Activated naive CD8-positive, alpha-beta T cell treated with anti-CD3 and anti-CD28 coated beads, Interleukin-2, amount 10 ng/mL, durations not matched to agents 7 days and 5 days (primary cell): ENCODE measurements at regions not wholly inside any gene's neighbourhood (a gene's known extent, or its start where the extent isn't known, plus 50 kb on each side); places are given as distances from the start of the nearest gene placed in this dataset.
"Not testable (repeated sequence)": the region's sequence is repeated elsewhere in the genome, so short reads cannot be mapped to it uniquely, and the experiment has no call there.

Experiments
- ATAC-seq: fragments of 150-1000 bp; cut with Tn5 transposase; one replicate; pipeline ENCODE4 v1.10.0; 2021; ENCODE audit warnings: low read depth, moderate library complexity
- POLR2A ChIA-PET: fragments of 350-600 bp; sonication (Branson Sonifier 250); formaldehyde crosslinking; loops from one replicate; lab custom pipeline; 2021; ENCODE audit warnings: antibody characterized with exemption; lab: Charles Lee
- DNase-seq: peaks from one replicate; pipeline ENCODE4 v3.0.0; 2021
- H3K27ac Mint-ChIP-seq: one replicate; pipeline ENCODE4 v1.8.0; 2022; ENCODE audit warnings: mild to moderate bottlenecking, mixed read lengths
- H3K27me3 Mint-ChIP-seq: one replicate; pipeline ENCODE4 v1.8.0; 2022; ENCODE audit warnings: mild to moderate bottlenecking, moderate library complexity, mixed read lengths
- H3K36me3 Mint-ChIP-seq: one replicate; pipeline ENCODE4 v1.8.0; 2021; ENCODE audit warnings: mild to moderate bottlenecking, mixed read lengths
- H3K4me1 Mint-ChIP-seq: one replicate; pipeline ENCODE4 v1.8.0; 2021; ENCODE audit warnings: mixed read lengths
- H3K4me3 Mint-ChIP-seq: one replicate; pipeline ENCODE4 v1.8.0; 2022; ENCODE audit warnings: mild to moderate bottlenecking, moderate library complexity, mixed read lengths
- H3K9me3 Mint-ChIP-seq: one replicate; pipeline ENCODE4 v1.8.0; 2021; ENCODE audit warnings: mixed read lengths

DNA sequence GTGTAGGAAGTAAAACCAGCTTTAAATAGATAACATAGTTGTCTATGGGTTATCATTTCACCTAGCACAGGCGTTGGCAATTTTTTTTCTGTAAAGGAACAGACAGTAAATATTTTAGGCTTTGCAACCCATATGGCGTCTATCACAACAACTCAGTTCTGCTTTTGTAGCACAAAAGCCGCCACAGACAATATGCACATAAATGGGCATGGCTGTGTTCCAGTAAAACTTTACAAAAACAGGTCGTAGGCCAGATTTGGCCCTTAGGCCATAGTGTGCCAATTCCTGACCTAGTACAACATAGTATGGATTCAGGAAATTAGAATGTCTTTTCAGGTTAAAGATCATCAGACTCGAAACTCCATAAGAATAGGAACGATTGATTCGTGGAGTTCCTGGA lies 265.3 kb upstream of the GK2 start:
- no peak for ATAC-seq

DNA sequence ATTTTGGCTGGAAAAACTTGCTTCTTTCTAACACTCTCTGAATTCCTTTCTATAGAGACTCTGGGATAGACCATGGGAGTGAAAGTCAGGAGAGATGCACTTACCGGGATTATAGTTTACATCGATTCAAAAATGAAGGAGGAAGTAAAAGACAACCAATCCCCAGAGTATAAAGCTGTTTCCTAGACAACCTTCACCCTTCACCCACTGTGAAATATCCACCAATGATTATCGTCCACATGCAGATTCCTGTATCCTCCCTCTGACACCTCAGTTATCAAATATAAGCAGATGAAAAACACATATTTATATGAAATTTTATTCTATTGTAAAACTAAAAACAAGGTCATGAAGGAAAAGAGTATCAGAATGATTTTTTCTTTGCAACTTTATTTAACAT lies 258.8 kb upstream of the GK2 start:
- H3K4me3 Mint-ChIP-seq = no peak overlapping the region

More for the DNA sequence above, 265.3 kb upstream of the GK2 start:
- Mint-ChIP-seq H3K4me1 (no peaks in the 10 kb centered on the region), H3K4me3 (no peak overlapping the region), H3K27ac (no peak overlapping the region), H3K36me3 (no peaks in the 10 kb centered on the region), H3K27me3 (no peaks in the 10 kb centered on the region), H3K9me3 (peaks cover 9% of the 10 kb centered on the region)
- POLR2A ChIA-PET = no interaction called here
- DNase-seq = no peak

DNA sequence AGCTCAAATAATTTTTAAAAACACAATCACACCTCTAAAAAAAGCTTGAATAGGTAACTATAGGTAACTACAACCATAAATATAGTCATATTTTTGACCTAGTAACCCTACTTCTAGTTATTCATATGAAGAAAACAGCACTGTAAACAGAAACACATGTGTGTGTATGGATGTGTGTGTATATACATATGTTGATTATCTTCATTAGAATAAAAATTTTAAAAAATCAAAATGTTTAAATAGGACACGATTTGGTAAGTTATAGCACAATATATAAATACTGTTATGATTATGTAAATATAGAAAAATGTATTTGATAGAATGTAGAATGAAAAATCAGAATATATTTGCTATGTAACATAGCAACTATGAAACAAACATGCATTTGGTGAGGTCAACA lies 258.1 kb upstream of the GK2 start:
- no peak for ATAC-seq
- no peaks in the 10 kb centered on the region for H3K36me3 Mint-ChIP-seq
- H3K27me3 Mint-ChIP-seq = no peaks in the 10 kb centered on the region
- DNase-seq = no peak
- no peak overlapping the region for H3K4me3 Mint-ChIP-seq
- POLR2A ChIA-PET = no interaction called here
- peaks cover 4% of the 10 kb centered on the region for H3K9me3 Mint-ChIP-seq
- H3K4me1 Mint-ChIP-seq = no peaks in the 10 kb centered on the region
- H3K27ac Mint-ChIP-seq = no peak overlapping the region

More for the DNA sequence above, 258.8 kb upstream of the GK2 start:
- Mint-ChIP-seq H3K27me3 (no peaks in the 10 kb centered on the region), H3K36me3 (no peaks in the 10 kb centered on the region), H3K27ac (no peak overlapping the region), H3K9me3 (peaks cover 4% of the 10 kb centered on the region), H3K4me1 (no peaks in the 10 kb centered on the region)
- POLR2A ChIA-PET = no interaction called here
- DNase-seq = no peak
- ATAC-seq = no peak

DNA sequence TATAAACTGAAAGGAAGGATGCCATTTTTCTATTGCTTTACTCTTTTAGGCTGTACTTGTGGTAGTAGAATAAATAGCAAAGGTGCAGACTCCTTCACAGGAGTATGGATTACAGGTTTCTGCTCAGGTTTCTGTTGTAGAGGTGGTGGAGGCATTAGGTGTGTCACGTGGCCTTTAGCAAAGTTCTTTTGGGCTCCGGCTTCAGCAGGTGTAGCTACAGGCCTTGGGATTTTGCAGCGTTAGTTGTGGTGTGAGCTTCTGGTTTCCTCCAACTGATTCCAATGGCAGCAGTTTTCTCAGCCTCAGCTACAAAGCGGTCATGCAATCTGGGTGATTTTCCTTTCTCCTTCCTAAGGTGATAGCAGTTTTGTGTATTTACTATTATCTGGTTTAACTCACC lies 255.8 kb upstream of the GK2 start:
- H3K4me1 Mint-ChIP-seq = no peaks in the 10 kb centered on the region
- DNase-seq = no peak
- no peak overlapping the region for H3K4me3 Mint-ChIP-seq
- H3K9me3 Mint-ChIP-seq = peaks cover 9% of the 10 kb centered on the region
- no peak for ATAC-seq
- no peak overlapping the region for H3K27ac Mint-ChIP-seq
- H3K36me3 Mint-ChIP-seq = no peaks in the 10 kb centered on the region
- POLR2A ChIA-PET = no interaction called here
- H3K27me3 Mint-ChIP-seq = no peaks in the 10 kb centered on the region

DNA sequence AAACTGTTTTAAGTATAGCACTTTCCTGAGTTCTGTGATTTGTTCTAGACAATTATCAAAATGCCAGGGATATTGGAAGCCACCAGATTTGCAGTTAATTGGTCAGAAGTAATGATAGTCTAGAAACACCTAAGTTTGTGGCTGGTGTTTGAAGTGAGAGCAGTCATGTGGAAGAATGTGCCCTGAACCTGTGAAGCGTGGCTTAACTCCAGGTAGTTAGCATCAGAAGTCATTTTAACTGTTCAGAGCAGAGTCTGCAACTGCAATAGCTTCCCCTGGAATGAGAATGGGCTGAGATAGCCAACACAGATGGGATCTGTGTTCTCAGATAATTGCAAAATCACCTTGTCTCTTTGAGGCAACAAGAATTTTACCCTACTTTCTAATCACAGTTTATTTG lies 255.1 kb upstream of the GK2 start:
- DNase-seq (no peak), ATAC-seq (no peak)
- no peaks in the 10 kb centered on the region for H3K27me3 Mint-ChIP-seq
- no peaks in the 10 kb centered on the region for H3K4me1 Mint-ChIP-seq
- POLR2A ChIA-PET = no interaction called here
- no peak overlapping the region for H3K27ac Mint-ChIP-seq
- H3K9me3 Mint-ChIP-seq = peaks cover 6% of the 10 kb centered on the region
- no peaks in the 10 kb centered on the region for H3K36me3 Mint-ChIP-seq
- H3K4me3 Mint-ChIP-seq = no peak overlapping the region

DNA sequence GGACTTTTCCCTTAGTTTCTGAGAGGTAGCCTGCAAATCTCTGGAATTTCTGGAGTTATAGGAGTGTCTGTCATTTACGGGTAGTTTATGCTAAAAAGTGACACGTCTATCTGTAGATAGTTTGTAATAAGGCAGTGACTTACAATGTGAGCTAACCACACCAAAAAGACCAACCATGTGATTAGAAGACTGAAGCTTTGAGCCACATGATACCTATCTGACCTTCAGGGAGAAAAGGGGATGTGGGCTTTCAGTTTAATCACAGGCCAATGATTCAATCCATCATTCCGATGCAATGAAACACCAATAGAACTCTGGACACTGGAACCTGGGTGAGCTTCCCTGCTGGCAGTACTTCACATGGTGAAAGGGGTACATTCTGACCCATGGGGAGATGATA lies 254.6 kb upstream of the GK2 start:
- H3K27ac Mint-ChIP-seq = no peak overlapping the region
- no peaks in the 10 kb centered on the region for H3K36me3 Mint-ChIP-seq
- H3K9me3 Mint-ChIP-seq = peaks cover 7% of the 10 kb centered on the region
- no peak overlapping the region for H3K4me3 Mint-ChIP-seq
- DNase-seq (no peak), ATAC-seq (no peak)
- no peaks in the 10 kb centered on the region for H3K27me3 Mint-ChIP-seq
- POLR2A ChIA-PET = no interaction called here
- no peaks in the 10 kb centered on the region for H3K4me1 Mint-ChIP-seq

DNA sequence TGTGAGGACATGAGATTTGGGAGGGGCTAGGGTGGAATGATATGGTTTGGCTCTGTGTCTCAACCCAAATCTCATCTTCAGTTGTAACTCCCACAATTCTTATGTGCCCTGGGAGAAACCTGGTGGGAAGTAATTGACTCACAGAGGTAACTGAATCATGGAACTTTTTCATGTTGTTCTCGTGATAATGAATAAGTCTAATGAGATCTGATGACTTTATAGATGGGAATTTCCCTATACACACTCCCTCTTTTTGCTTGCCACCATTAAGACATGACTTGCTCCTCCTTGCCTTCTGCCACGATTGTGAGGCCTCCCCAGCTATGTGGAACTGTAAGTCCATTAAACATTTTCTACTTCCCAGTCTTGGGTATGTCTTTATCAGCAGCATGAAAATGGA lies 253.2 kb upstream of the GK2 start:
- DNase-seq (no peak), ATAC-seq (no peak)
- H3K4me3 Mint-ChIP-seq = no peak overlapping the region
- no peaks in the 10 kb centered on the region for H3K4me1 Mint-ChIP-seq
- H3K27ac Mint-ChIP-seq = no peak overlapping the region
- H3K9me3 Mint-ChIP-seq = peaks cover 10% of the 10 kb centered on the region
- POLR2A ChIA-PET = no interaction called here
- no peaks in the 10 kb centered on the region for H3K36me3 Mint-ChIP-seq
- H3K27me3 Mint-ChIP-seq = no peaks in the 10 kb centered on the region

DNA sequence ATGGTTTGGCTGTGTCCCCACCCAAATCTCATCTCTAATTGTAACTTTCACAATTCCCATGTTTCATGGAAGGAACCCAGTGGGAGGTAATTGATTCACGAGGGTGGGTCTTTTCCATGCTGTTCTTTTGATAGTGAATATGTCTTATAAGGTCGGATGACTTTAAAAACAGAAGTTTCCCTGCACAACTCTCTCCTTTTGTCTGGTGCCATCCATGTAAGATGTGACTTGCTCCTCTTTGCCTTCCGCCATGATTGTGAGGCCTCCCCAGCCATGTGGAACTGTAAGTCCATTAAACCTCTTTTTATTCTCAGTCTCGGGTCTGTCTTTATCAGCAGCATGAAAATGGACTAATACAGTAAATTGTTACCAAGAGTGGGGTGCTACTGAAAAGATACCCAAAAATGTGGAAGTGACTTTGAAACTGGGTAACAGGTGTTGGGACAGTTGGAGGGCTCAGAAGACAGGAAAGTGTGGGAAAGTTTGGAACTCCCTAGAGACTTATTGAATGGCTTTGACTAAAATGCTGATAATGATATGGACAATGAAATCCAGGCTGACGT lies 251.4 kb upstream of the GK2 start:
- H3K27me3 Mint-ChIP-seq, ATAC-seq, H3K4me1 Mint-ChIP-seq, H3K9me3 Mint-ChIP-seq, H3K36me3 Mint-ChIP-seq, H3K4me3 Mint-ChIP-seq, DNase-seq, POLR2A ChIA-PET, H3K27ac Mint-ChIP-seq: not testable (repeated sequence)

DNA sequence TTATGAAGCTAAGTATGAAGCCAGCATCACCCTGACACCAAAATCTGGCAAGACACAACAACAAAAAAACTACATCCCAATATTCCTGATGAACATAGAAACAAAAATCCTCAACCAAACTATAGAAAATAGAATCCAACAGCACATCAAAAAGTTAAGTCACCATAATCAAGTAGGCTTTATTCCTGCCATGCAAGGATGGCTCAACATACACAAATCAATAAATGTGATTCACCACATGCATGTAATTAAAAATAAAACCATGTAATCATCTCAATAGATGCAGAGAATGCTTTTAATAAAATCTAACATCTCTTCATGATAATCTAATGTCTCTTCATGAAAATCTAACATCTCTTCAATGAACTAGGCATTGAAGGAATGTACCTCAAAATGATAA lies 249.4 kb upstream of the GK2 start:
- no peak for DNase-seq
- no peak for ATAC-seq
- H3K4me3 Mint-ChIP-seq = no peak overlapping the region
- no peaks in the 10 kb centered on the region for H3K4me1 Mint-ChIP-seq
- H3K27ac Mint-ChIP-seq = no peak overlapping the region
- H3K36me3 Mint-ChIP-seq = no peaks in the 10 kb centered on the region
- H3K27me3 Mint-ChIP-seq = no peaks in the 10 kb centered on the region
- peaks cover 10% of the 10 kb centered on the region for H3K9me3 Mint-ChIP-seq
- POLR2A ChIA-PET = no interaction called here

DNA sequence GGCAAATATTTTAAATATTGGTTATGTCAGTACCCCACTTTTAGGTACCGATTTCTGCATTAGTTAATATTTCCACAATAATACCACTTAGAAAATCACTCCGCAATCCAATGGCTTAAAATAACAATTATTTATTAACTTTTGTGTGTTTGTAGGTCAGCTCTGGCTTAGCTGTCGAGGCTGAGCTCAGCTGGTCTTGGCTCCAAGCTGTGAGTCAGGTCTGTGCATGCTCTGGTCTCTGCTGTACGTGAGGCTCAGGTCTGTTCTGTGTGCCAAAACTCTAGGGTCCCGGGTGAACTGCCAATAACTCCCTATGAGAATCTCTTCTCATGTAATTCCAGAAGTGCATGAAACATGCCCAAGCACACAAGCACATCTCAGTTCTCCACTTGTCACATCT lies 245.8 kb upstream of the GK2 start:
- POLR2A ChIA-PET = no interaction called here

DNA sequence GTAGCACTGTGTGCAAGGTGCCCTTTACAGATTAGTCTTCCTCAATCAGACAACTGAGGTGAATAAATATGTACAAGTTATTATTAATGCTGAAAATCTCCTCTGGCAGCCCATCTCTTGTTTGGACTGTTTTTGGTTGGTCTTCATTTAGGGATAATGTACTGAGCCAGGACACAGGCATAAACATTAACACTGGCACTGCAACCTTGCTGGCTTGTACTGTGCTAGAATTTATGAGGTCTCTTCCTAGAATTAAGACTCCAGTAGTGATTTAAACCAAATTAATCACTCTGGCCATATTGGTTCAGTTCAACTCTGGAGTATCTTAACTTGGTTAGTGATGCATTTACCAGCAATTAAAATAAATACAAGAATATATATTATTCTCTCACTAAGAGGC lies 244.7 kb upstream of the GK2 start:
- POLR2A ChIA-PET = no interaction called here
- Mint-ChIP-seq H3K9me3 (peaks cover 2% of the 10 kb centered on the region), H3K36me3 (no peaks in the 10 kb centered on the region), H3K4me1 (no peaks in the 10 kb centered on the region), H3K4me3 (no peak overlapping the region), H3K27me3 (no peaks in the 10 kb centered on the region), H3K27ac (no peak overlapping the region)
- ATAC-seq = no peak
- DNase-seq = no peak

More for the DNA sequence above, 245.8 kb upstream of the GK2 start:
- Mint-ChIP-seq H3K4me3 (no peak overlapping the region), H3K4me1 (no peaks in the 10 kb centered on the region), H3K27ac (no peak overlapping the region), H3K27me3 (no peaks in the 10 kb centered on the region), H3K9me3 (peaks cover 4% of the 10 kb centered on the region), H3K36me3 (no peaks in the 10 kb centered on the region)
- ATAC-seq = no peak
- DNase-seq = no peak

DNA sequence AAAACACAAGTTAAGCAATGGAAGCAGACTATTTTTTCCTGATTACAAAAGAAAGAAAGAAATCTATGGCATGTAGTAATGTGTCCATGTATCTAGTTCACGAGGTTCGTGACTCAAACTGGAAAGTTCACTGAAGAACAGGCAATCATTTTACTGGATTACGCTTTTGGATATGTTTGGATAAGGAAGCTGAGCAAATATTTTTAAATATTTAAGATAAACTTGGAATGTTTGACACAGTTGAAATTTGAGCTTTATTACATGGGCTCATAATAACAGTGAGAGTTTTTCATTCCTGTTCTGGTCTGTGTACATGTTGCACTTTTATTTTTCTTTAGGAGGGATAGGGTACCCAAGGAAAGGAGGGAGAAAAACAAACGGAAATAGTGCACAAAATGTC lies 244.2 kb upstream of the GK2 start:
- Mint-ChIP-seq H3K27me3 (no peaks in the 10 kb centered on the region), H3K4me3 (no peak overlapping the region), H3K4me1 (no peaks in the 10 kb centered on the region), H3K27ac (no peak overlapping the region), H3K36me3 (no peaks in the 10 kb centered on the region), H3K9me3 (peaks cover under 1% of the 10 kb centered on the region)
- DNase-seq = no peak
- POLR2A ChIA-PET = no interaction called here
- ATAC-seq = no peak

DNA sequence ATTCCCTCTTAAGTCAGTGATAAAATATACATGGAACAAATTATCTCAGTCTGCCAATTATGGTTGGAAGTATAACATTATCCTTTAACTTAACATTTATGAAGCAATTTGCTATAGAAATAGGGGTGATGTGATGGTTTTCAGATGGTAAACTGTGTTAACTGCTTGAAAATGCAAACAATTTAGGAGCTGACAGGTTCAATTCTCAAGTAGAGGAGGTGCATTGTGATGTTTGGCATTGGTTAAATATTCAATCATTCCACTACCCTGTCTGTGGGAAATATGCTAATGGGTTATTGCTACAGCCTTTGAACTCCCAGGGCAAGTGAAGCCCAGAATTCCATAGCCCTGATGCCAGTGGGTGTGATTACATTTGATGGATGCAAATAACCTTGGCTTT lies 243.4 kb upstream of the GK2 start:
- POLR2A ChIA-PET = no interaction called here
- Mint-ChIP-seq H3K4me3 (no peak overlapping the region), H3K9me3 (no peaks in the 10 kb centered on the region), H3K27me3 (no peaks in the 10 kb centered on the region), H3K27ac (no peak overlapping the region), H3K4me1 (no peaks in the 10 kb centered on the region), H3K36me3 (no peaks in the 10 kb centered on the region)
- DNase-seq (no peak), ATAC-seq (no peak)

DNA sequence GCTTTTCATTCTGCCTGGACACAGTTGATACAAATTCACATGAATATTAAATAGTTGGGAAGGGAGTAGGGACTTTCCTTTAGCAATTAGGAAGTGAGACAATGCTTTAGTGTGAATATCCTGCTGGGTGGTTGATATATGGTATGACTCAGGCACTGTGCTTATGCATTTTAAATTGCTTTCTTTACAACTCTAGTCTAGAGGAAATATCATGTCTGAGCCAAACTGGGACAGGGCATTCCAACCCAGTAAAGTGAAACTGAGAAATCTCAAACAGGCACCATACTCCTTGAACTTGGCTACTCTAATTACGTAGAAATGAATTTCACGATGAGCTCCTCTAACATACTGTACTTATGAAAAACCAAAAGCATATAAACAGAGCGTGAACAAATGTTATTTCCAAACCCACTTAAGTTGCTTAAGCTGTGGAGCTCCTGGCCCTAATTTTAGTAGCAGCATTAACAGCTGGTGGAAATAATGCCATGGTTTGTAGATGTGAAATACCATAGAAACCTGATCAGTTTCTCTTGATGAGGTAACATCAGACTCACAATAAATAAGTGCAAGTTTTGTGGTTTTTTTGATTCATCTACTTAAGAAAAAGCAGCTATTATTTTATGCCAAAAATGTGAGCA lies 242.9 kb upstream of the GK2 start:
- Mint-ChIP-seq H3K9me3 (no peaks in the 10 kb centered on the region), H3K36me3 (no peaks in the 10 kb centered on the region), H3K4me3 (no peak overlapping the region), H3K27ac (no peak overlapping the region), H3K27me3 (no peaks in the 10 kb centered on the region), H3K4me1 (no peaks in the 10 kb centered on the region)
- no peak for DNase-seq
- ATAC-seq = no peak
- POLR2A ChIA-PET = no interaction called here
